HG03025 (cell line): ENCODE measurements at regions not wholly inside any gene's neighbourhood (a gene's known extent, or its start where the extent isn't known, plus 50 kb on each side); places are given as distances from the start of the nearest gene placed in this dataset.

Experiments
- ATAC-seq: cut with Tn5 transposase; IDR thresholded peaks from one replicate; pipeline ENCODE4 v1.9.1; 2021; ENCODE audit warnings: mild to moderate bottlenecking, moderate library complexity; ENCODE audit not compliant: unreplicated experiment, low FRiP score

- ATAC-seq = no peak
These were observed 316.8 kb upstream of the CAMK1G start for GRCh38 chr1:209266590-209267205.

GRCh38 chr1:209267968-209268367 is 315.5 kb upstream of the CAMK1G start:
- ATAC-seq = no peak

GRCh38 chr1:209268479-209268878 is 315.0 kb upstream of the CAMK1G start:
- ATAC-seq = no peak

GRCh38 chr1:209276321-209276720 is 307.2 kb upstream of the CAMK1G start:
- no peak for ATAC-seq

GRCh38 chr1:209277662-209278061 is 305.9 kb upstream of the CAMK1G start:
- no peak for ATAC-seq

GRCh38 chr1:209291715-209292114 is 291.8 kb upstream of the CAMK1G start:
- ATAC-seq = no peak

- ATAC-seq = no peak
These were observed 280.5 kb upstream of the CAMK1G start for GRCh38 chr1:209302779-209303568.

- no peak for ATAC-seq
These were observed 279.3 kb upstream of the CAMK1G start for GRCh38 chr1:209304166-209304565.

- no peak for ATAC-seq
These were observed 278.1 kb upstream of the CAMK1G start for GRCh38 chr1:209305221-209305954.

GRCh38 chr1:209307846-209308245 is 275.7 kb upstream of the CAMK1G start:
- no peak for ATAC-seq

- no peak for ATAC-seq
These were observed 274.3 kb upstream of the CAMK1G start for GRCh38 chr1:209309198-209309597.

GRCh38 chr1:209311770-209312169 is 271.7 kb upstream of the CAMK1G start:
- ATAC-seq = no peak

GRCh38 chr1:209316929-209317328 is 266.6 kb upstream of the CAMK1G start:
- no peak for ATAC-seq

- ATAC-seq = no peak
These were observed 265.1 kb upstream of the CAMK1G start for GRCh38 chr1:209318181-209319056.

- no peak for ATAC-seq
These were observed 264.5 kb upstream of the CAMK1G start for GRCh38 chr1:209319057-209319432.

GRCh38 chr1:209319549-209319948 is 264.0 kb upstream of the CAMK1G start:
- ATAC-seq = no peak

GRCh38 chr1:209323743-209324142 is 259.8 kb upstream of the CAMK1G start:
- no peak for ATAC-seq

GRCh38 chr1:209324901-209325871 is 258.3 kb upstream of the CAMK1G start:
- ATAC-seq = no peak

GRCh38 chr1:209326076-209326475 is 257.4 kb upstream of the CAMK1G start:
- ATAC-seq = no peak
